C4-2B (cell line): ENCODE measurements at regions not wholly inside any gene's neighbourhood (a gene's known extent, or its start where the extent isn't known, plus 50 kb on each side); places are given as distances from the start of the nearest gene placed in this dataset.

Experiments used
- CTCF ChIP-seq: fragments of 450-650 bp; conservative IDR thresholded peaks from 2 replicates; pipeline ENCODE4 v1.5.1; 2017; ENCODE audit warnings: mild to moderate bottlenecking
- ZFX ChIP-seq: fragments of 450-650 bp; IDR thresholded peaks from 2 replicates; pipeline ENCODE4 v1.6.1; 2017

- TF ChIP-seq CTCF (no peak), ZFX (no peak)
Observed at GRCh38 chr2:100641125-100641435, 78.3 kb downstream of the PDCL3 start.
